ENCODE measurements at regions not wholly inside any gene's neighbourhood (a gene's known extent, or its start where the extent isn't known, plus 50 kb on each side); places are given as distances from the start of the nearest gene placed in this dataset.

DNA sequence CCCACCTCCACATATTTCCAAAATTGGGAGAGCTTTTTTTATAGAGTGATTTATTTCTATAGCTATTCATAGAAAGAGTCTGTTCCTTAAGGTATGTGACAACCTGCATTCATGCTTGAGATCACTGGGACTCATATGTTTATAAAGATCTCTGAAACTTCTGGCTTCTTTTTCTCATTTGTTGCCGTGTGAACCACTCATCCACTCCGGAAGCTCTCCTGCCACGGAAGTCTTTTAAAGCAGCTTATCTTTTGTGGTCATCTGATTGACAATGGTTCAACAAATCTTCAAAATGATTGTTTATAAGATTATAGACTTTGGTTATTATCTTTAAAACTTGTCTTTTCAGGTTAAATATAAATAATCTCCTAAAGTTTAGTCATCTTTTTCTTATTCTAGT, 260.5 kb downstream of the C3orf38 start:
- ChIA-PET CTCF (interaction anchor here (0.5 to 1.1 kb wide), 2 partner anchors 60 to 205 kb away, joined by 3 read pairs; no protein-coding TSS in a partner anchor), POLR2A (no interaction called here)
- DNase-seq (no peak), ATAC-seq (no peak)
- Mint-ChIP-seq H3K27me3 (no peaks in the 10 kb centered on the region), H3K27ac (no peak overlapping the region), H3K36me3 (ENCODE audit: low read depth) (no peaks in the 10 kb centered on the region), H3K4me1 (ENCODE audit: low read depth) (no peaks in the 10 kb centered on the region), H3K4me3 (no peak overlapping the region), H3K9me3 (no peaks in the 10 kb centered on the region)
- intact Hi-C loops (cut with micrococcal nuclease), result no loop called here
- TF ChIP-seq, protein P1, sequence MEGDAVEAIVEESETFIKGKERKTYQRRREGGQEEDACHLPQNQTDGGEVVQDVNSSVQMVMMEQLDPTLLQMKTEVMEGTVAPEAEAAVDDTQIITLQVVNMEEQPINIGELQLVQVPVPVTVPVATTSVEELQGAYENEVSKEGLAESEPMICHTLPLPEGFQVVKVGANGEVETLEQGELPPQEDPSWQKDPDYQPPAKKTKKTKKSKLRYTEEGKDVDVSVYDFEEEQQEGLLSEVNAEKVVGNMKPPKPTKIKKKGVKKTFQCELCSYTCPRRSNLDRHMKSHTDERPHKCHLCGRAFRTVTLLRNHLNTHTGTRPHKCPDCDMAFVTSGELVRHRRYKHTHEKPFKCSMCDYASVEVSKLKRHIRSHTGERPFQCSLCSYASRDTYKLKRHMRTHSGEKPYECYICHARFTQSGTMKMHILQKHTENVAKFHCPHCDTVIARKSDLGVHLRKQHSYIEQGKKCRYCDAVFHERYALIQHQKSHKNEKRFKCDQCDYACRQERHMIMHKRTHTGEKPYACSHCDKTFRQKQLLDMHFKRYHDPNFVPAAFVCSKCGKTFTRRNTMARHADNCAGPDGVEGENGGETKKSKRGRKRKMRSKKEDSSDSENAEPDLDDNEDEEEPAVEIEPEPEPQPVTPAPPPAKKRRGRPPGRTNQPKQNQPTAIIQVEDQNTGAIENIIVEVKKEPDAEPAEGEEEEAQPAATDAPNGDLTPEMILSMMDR (IDR thresholded peaks at IDR 0.05), result no peak

DNA sequence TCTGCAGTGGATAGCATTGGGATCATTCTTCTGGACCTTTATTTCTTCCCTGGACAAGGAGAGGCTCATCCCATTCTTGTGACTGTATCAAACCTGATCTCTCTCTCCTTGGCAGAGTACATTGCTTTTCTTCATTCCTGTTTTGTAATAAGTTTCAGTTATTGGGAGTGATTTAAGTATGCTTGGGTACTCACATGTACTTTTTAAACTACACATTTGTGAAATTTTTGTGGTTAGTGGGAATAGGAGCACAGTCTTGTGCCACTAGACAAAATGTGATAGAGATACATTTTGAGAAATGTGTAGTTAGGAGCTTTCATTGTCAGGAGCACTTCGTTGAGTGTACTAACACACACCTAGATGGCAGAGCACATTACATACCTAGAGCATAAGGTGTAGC, 262.6 kb downstream of the C3orf38 start:
- ChIA-PET POLR2A (interaction anchor here (1.2 kb wide), 1 partner anchor 14 kb away, joined by 3 read pairs; no protein-coding TSS in a partner anchor), CTCF (no interaction called here)
- Mint-ChIP-seq H3K9me3 (no peaks in the 10 kb centered on the region), H3K27ac (no peak overlapping the region), H3K4me3 (no peak overlapping the region), H3K27me3 (no peaks in the 10 kb centered on the region), H3K4me1 (ENCODE audit: low read depth) (no peaks in the 10 kb centered on the region), H3K36me3 (ENCODE audit: low read depth) (no peaks in the 10 kb centered on the region)
- no peak for ATAC-seq
- TF ChIP-seq, protein P1 (IDR thresholded peaks at IDR 0.05), result no peak
- intact Hi-C loops (cut with micrococcal nuclease), result no loop called here
- no peak for DNase-seq

DNA sequence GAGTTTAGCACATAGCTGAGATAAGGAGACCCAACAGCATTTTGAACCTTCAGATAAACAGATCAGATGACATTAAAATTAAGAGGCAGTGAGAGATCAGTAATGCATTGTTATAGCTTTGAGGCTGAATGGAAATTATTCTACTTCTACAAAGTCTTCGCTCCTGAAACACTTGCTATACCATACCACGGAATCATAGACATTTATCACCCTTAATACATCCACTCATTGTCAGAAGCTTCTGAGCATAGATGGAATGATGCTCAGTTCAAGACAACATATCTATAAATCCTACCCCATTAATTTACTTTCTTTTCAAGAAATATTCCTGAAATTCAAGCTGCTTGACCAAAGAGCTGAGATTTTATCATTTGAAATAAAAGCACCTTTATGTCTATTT, 266.7 kb downstream of the C3orf38 start:
- Mint-ChIP-seq H3K27me3 (no peaks in the 10 kb centered on the region), H3K36me3 (ENCODE audit: low read depth) (no peaks in the 10 kb centered on the region), H3K4me1 (ENCODE audit: low read depth) (no peaks in the 10 kb centered on the region), H3K4me3 (no peak overlapping the region), H3K27ac (no peak overlapping the region), H3K9me3 (no peaks in the 10 kb centered on the region)
- DNase-seq (no peak), ATAC-seq (no peak)
- TF ChIP-seq, protein P1 (IDR thresholded peaks at IDR 0.05), result no peak
- POLR2A ChIA-PET, result no interaction called here
- CTCF ChIA-PET, result no interaction called here
- intact Hi-C loops (cut with micrococcal nuclease), result no loop called here

DNA sequence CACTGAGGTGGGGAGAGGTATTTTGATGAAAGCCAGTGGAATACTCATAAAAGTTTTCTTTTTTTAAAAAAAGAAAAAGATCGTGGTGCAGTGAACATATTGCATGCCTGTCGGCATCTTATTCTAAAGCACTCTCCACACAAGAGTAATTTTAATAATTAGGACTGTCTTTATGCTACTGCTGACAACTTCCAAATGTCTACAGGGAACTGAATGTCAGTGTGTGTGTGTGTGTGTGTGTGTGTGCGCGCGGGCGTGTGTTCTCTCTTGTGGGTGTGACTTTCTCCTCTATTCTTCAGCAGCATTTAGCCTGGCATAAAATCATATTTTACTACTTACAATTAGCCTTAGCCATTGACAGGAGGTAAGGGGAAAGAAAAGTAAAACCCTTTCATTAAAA, 268.5 kb downstream of the C3orf38 start:
- Mint-ChIP-seq H3K4me3 (no peak overlapping the region), H3K9me3 (no peaks in the 10 kb centered on the region), H3K36me3 (ENCODE audit: low read depth) (no peaks in the 10 kb centered on the region), H3K27me3 (no peaks in the 10 kb centered on the region), H3K4me1 (ENCODE audit: low read depth) (no peaks in the 10 kb centered on the region), H3K27ac (no peak overlapping the region)
- ChIA-PET POLR2A (no interaction called here), CTCF (no interaction called here)
- ATAC-seq (no peak), DNase-seq (no peak)
- intact Hi-C loops (cut with micrococcal nuclease), result no loop called here
- TF ChIP-seq, protein P1 (IDR thresholded peaks at IDR 0.05), result no peak

DNA sequence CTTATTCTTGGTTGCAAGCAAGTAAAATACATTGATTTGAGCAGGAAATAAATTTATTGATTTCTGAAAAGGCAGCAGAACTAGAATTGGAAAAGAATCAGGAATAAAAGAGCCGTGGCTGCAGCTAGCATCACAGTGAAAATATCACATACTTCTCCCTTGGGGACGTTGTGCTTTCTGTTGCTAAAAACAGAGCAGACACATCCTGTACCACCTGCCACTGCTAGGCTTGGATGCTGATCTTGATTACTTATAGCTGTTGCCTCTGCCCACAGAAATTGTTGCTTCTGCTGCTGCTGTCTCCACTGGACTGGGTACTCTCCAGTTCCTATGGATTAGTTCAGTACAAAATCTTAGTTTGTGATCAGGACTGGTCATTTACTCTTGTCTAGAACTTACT, 283.8 kb downstream of the C3orf38 start:
- ATAC-seq, result no peak
- ChIA-PET POLR2A (no interaction called here), CTCF (no interaction called here)
- H3K27me3 Mint-ChIP-seq, result no peaks in the 10 kb centered on the region
- H3K4me1 Mint-ChIP-seq (ENCODE audit: low read depth), result no peaks in the 10 kb centered on the region
- intact Hi-C loops (cut with micrococcal nuclease), result no loop called here
- no peak for DNase-seq
- no peak overlapping the region for H3K4me3 Mint-ChIP-seq
- TF ChIP-seq, protein P1 (IDR thresholded peaks at IDR 0.05), result no peak
- H3K9me3 Mint-ChIP-seq, result no peaks in the 10 kb centered on the region
- H3K27ac Mint-ChIP-seq, result no peak overlapping the region
- no peaks in the 10 kb centered on the region for H3K36me3 Mint-ChIP-seq (ENCODE audit: low read depth)
